H1 (cell line): ENCODE measurements at regions not wholly inside any gene's neighbourhood (a gene's known extent, or its start where the extent isn't known, plus 50 kb on each side); places are given as distances from the start of the nearest gene placed in this dataset.
A peak's percentile ranks its signal among the peaks of the same experiment; 100 is the strongest.

ENCODE experiments used
- ATF2 ChIP-seq: IDR thresholded peaks from 2 replicates; pipeline ENCODE4 v1.6.1; 2012; ENCODE audit warnings: low read length, inconsistent platforms
- BCL11A ChIP-seq, 2 experiments: IDR thresholded peaks; one replicate each; pipeline ENCODE4 v1.6.1; 2011; ENCODE audit warnings: low read depth in 2 of 2, low read length in 2 of 2, mild to moderate bottlenecking in 2 of 2
- CHD2 ChIP-seq: IDR thresholded peaks from 2 replicates; pipeline ENCODE4 v1.6.1; 2012; ENCODE audit warnings: low read length, improper control_type of control experiment
- CHD7 ChIP-seq: fragments of 300-600 bp; sonication (generic); IDR thresholded peaks from 2 replicates; pipeline ENCODE4 v1.7.1; 2012; ENCODE audit warnings: low read length, moderate library complexity, mild to moderate bottlenecking, inconsistent platforms; ENCODE audit not compliant: insufficient replicate concordance
- CTBP2 ChIP-seq: IDR thresholded peaks from 2 replicates; pipeline ENCODE4 v1.7.0; 2011; ENCODE audit warnings: borderline replicate concordance, mild to moderate bottlenecking, moderate library complexity, mixed read lengths, low read length; ENCODE audit not compliant: insufficient read depth, insufficient read length
- KDM4A ChIP-seq: IDR thresholded peaks from one replicate; pipeline ENCODE4 v1.7.1; 2012; ENCODE audit warnings: low read depth, mild to moderate bottlenecking, moderate library complexity, low read length, inconsistent platforms; ENCODE audit not compliant: severe bottlenecking
- RAD21 ChIP-seq, 2 experiments: IDR thresholded peaks in 1 of 2; conservative IDR thresholded peaks in 1 of 2; 2 replicates each; pipeline ENCODE4 v1.6.1; 2011; ENCODE audit warnings: low read depth in 2 of 2, low read length in 2 of 2, improper control_type of control experiment in 1 of 2, inconsistent platforms in 1 of 2, mild to moderate bottlenecking in 1 of 2, moderate library complexity in 1 of 2
- SIX5 ChIP-seq: IDR thresholded peaks from 2 replicates; pipeline ENCODE4 v1.6.1; 2011; ENCODE audit warnings: mild to moderate bottlenecking, low read depth, low read length

GRCh38 chr16:80369138-80369958 is 171.4 kb upstream of the DYNLRB2 start (continued):
- TF ChIP-seq KDM4A, result no peak
- TF ChIP-seq ATF2, result no peak
- no peak for TF ChIP-seq CHD2
- peak; percentile 92 to 95 for TF ChIP-seq RAD21 (IDR thresholded peaks at IDR 0.05 in 1 of 2, conservative IDR thresholded peaks at IDR 0.05 in 1 of 2; ENCODE audit: low read depth in 2 of 2, low read length in 2 of 2)
- TF ChIP-seq CTBP2, result no peak
- no peak for TF ChIP-seq SIX5
- no peak for TF ChIP-seq BCL11A (IDR thresholded peaks at IDR 0.05; ENCODE audit: low read depth in 2 of 2, low read length in 2 of 2)
- no peak for TF ChIP-seq CHD7
